ENCODE measurements at regions not wholly inside any gene's neighbourhood (a gene's known extent, or its start where the extent isn't known, plus 50 kb on each side); places are given as distances from the start of the nearest gene placed in this dataset.

GRCh38 chr15:81897057-81897677 lies 148.7 kb downstream of the MEX3B start:
- no peak for TF ChIP-seq ZNF121 (CRISPR knock-in tag; IDR thresholded peaks at IDR 0.05)
- no peak for TF ChIP-seq PREB (CRISPR knock-in tag; IDR thresholded peaks at IDR 0.05; ENCODE audit: borderline replicate concordance)
- no peak for TF ChIP-seq USF1 (CRISPR knock-in tag; IDR thresholded peaks at IDR 0.05)
- no peak for TF ChIP-seq SP1 (CRISPR knock-in tag; conservative IDR thresholded peaks at IDR 0.05)
